ENCODE measurements at regions not wholly inside any gene's neighbourhood (a gene's known extent, or its start where the extent isn't known, plus 50 kb on each side); places are given as distances from the start of the nearest gene placed in this dataset.

DNA sequence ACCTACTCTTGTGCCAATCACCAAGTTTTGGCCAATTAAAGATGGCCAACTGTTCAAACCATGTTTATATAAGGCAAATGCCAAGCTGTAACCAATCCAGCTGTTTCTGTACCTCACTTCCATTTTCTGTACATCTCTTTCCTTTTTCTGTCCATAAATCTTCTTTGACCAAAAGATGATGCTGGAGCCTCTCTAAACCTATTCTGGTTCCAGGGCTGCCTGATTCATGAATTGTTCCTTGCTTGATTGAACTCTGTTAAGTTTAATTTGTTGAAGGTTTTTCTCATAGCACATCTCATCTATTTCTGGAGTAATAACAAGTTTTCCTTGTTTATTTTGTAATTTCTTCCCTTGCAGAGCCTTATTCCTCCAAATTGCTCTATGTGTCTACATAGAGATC is 115.3 kb upstream of the SMAD3 start:
- no peak for DNase-seq

DNA sequence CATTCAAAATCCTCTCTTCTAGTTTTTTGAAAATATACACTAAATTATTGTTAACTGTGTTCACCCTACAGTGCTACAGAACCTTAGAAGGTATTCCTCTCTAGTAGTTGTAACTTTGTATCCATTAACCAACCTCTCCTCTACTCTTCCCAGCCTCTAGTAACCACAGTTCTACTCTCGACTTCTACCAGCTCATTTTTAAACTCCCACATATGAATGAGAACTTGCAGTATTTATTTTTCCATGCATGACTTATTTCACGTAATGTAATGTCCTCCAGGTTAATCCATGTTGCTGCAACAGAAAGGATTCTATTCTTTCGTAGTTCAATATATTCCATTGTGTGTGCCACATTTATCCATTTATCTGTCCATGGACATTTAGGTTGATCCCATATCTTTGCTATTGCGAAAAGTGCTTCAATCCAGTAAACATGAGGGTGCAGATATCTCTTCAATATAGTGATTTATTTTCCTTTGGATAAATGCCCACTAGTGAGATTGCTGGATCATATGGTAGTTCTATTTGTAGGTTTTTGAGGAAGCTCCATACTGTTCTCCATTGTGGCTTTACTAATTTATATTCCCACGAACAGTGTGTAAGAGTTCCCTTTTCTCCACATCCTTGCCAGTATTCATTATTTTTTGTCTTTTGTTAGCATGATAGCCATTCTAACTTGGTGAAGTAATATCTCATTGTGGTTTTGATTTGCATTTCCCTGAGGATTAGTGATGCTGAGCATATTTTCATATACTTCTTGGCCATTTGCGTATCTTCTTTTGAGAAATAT is 113.7 kb upstream of the SMAD3 start:
- DNase-seq, result no peak

DNA sequence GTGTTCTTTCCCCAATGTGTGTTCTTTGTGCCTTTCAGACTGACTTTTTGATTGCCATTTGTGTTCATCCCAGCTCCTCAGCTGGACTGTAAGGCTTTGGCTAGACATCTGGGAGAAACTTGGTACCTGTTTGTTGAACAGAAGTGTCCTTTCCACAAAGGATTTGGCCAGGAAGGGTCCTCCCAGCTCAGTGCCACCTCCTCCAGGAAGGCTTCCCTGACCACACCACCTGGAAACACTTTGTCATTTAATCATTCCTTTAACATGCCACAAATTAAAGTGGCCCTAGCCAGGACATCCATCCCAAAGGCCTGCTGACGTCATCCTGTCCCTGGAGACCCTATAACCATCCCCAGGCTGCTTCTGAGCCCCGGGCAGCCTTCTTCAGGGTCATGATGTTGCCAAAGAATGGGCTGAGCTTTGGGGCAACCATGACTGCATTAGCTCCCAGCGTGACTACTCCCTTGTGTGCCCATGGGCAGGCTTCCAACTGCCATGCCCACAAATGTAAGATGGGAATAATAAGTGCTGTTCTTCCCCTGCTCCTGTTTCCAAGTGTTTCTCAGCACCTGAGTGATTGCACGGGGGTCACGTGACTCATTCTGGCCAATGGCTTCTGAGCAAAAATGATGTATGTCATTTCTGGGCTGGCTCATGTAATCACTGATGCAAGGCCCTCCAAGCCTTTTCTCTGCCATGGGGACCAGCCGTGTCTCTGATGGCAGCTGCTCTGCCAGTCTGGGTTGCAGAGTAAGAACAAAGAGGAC is 112.5 kb upstream of the SMAD3 start:
- DNase-seq, result no peak

DNA sequence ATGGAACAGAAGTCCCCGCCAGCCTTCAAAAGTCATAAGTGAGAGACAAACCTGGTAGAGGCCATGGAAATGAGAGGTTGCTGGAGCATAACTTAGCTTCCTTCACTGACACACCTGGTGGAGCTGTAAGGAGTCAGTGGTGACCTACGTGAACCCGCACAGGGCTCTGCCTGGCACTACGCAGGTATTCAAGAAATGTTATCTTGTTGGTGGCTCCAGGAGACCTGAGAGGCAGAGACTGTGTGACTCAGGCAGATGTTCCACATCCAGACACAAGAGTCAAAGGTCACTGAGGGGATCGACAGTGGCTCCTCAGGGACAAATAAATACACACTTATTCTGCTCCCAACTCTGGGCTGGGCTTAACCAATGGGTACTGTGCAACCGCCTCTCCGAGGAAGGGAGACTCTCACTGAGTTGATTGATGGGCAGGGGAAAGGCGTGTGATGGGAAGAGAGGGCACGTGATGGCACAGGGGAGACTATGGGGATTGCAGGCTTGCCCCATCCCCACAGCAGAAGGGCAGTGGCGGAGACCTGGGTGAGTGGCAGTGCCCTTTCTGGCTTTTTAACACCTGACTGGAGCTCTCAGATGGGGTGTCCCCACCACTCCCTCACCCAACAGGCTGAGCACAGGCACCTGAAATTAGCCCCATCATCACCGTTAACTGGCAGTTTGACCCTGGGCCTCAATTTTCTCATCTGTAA is 111.7 kb upstream of the SMAD3 start:
- no peak for DNase-seq

DNA sequence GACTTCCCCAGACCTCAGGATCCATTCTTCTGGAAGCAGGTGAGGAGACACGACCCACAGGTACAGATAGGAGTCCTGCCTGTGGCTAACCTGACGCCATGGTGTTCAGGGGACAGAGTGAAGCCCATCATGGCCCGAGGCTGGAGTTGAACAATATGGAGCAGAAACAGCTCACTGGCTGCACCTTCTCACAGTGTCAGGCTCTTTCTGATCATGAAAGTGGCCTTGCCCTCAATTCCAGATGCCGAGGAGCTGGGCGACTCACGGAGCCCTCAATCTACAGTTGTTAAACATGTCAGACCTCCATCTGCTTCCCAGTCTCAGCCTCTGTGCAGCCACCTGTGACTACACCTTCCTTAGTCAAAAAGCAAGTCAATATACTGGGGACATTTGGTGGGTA is 110.8 kb upstream of the SMAD3 start:
- DNase-seq, result no peak

DNA sequence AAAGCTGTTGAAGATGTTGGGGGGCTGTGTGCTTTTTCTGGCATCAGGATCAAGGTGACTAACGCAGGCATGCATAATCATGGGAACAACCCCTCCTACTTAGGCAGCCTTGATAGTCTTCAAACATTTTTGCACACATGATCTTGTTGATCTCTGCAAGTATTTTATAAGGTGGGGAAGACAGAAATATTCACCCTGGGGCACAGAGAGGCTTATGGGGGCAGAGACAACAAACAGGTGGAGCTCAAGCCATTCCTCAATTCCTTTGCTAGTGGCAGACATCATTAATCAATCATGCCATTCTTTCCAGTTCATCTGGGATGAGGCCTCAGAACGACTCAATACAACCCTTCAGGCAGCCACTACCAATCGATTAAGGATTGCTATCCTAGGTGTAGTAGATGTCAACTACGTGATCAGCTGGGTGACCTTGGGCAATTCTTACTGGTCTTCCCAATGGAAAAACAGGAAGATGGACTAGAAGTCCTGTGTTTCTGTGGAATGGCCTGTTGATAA is 110.3 kb upstream of the SMAD3 start:
- no peak for DNase-seq

DNA sequence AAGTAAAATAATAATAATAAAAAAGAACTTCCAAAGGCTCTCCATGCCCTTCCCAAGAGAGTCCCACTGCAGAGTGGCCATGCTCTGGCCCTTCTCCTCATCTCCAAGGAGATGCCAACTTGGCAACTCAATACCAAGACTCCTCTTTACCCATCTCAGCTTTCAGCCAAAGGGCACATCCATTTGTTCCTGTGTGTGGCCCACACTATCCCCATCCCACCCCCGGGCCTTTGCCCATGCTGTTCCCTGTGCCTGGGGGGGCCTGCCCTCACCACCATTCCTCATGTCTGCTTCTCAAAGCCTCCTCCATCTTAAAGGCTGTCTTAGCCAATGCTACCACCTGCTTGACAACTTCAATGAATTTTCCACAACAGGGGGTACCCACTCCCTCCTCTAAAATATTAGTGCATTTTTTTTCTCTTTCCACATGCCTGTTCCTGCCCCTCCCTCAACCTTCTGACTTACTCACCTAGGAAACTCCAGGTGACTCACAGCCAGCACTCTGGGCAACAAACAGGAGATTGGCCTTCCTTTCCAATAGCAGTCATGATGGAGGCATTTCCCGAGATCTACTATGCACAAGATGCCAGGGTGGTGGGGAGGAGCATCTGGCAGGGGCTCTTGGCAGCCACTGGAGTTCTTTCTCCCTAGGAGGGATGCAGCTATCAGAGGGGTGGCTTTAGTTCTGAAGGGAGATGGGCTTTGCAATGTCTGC is 109.4 kb upstream of the SMAD3 start:
- no peak for DNase-seq

DNA sequence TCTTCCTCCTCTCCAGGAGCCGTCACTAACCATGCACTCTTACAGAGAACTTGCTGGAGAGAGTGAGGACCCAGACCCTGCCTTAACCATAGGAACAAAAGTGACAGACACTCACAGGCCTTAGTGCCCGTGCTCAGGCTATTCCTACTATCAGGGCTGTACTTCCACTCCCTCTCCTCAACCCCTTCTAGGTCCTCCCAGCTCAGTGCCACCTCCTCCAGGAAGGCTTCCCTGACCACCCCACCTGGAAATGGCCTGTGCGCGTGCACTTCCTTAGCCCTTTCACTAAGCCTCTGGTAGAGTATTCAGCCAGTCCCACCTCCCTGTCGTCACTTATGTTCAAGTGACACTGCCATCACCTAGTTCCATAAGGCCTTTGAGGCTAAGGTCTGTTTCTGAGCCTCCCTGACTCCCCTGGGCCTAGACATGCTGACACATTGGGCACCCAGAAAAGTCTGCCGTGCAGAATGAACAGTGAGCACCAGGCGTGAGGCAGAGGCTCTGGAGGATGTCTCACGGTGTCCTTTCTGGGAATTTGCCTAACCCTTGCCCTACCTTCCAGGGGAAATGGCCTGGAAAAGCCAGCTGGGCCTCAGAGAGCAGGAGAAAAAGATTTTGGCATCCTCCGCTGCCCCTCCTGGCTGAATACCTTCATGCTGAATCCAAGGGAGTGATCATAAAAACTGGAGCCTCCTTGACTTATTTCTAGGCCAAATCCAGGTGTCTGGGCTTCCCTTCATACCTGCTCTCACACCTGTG is 108.6 kb upstream of the SMAD3 start:
- no peak for DNase-seq

DNA sequence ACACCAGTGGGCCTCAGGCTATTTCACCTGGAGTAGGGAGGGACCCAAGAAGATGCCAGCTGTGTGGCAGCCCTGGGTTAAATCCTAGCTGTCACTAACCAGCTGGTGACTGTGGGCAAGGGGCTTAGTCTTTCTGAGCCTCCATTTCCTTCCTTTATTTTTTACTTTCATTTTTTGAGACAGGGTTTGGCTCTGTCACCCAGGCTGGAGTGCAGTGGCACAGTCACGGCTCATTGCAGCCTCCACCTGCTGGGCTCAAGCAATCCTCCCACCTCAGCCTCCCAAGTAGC is 108.0 kb upstream of the SMAD3 start:
- DNase-seq, result no peak

DNA sequence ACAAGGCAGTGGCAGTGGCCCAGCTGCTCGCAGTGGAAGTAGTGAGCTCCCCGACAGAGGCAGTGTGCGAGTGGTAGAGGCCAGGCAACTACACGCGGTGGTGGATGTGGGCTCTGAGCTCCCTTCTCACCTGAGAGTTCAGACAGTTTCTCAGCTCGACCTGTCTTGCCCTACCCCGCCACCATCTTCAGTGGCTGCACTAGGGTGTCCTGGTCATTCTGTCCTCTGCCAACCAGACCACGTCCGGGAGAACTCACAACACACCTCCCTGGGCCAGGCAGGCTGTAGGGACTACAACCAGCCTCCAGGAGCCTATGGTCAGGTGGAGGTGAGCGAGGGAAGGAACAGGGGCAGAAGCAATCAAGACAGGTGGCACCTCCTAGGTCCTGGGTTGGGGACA is 106.3 kb upstream of the SMAD3 start:
- DNase-seq, result no peak

DNA sequence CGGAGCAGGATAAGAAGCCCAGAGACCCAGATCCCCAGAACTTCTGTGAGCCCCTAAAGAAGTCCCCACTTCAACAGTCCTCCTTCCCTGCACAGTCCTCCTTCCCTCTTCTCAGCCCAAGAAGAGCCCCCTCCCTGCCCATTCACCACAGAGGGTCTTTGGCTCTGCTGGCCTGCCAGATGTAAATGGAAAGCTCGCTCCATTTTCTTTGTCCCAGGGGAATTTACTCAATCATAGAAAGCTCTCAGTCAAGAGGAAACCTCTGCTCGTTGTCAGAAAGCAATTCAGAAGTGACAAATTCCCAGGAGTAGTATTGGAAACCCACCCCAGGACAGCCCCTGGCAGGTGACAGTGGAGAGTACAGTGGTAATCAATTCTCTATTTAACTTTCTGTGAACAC is 105.5 kb upstream of the SMAD3 start:
- DNase-seq, result no peak

DNA sequence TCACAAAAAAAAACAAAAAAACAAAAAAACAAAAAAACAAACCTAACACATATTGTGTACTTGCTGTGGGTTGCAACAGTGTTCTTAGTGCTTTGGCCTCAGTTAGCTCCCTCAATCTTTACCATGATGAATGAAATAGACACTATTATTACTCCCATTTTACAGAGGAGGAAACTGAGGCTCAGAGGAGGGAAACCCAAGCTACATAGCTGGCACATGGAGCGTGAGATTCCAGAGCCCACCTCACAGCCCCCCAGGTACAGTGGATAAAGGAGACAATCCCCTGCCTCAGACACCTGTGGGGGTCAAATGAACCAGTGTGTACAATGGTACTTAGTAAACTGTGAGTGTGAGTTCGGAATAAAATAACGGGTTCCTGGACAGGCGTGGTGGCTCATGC is 104.9 kb upstream of the SMAD3 start:
- no peak for DNase-seq

DNA sequence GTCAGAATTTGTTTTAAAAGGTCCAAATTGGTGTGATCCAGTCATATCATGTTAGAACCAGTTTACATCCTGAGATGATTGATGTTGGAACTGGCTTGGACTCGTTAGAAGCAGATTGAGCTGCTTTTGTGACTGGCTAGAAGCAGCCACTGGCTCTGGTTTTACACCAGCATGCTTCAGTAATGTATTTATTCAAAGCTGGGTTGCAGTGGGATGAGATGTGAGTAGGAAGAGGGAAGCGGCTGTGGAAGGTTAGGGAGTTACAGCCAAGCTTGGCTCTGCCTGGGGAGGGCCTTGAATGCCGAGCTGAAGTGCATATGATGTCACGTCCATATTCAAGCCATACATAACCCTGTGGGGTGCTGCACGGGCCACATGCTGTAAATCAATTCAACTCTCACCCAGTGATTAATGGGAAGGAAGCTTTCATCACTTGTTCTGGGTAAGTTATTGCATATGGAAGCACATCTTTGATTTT is 104.0 kb upstream of the SMAD3 start:
- DNase-seq, result no peak

DNA sequence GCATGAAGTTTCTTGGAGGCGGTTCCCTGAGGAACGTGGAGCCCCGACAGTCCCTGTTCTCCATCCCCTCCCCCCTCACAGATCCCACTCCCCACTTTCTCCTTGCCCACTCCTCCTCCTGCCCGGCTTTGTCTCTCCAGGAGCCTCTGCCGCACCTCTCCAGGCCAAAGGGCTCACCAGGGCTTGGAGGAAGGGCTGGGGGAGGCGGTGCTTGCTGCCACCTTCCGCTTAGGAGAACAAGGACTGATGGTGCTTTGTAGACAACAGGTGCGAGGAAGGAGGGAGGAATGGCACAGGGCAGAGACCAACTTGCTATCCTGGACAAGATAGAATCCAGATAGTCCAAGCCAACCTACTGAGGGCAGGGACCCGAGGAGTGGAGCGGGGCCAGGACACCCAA is 103.5 kb upstream of the SMAD3 start:
- DNase-seq, result no peak

DNA sequence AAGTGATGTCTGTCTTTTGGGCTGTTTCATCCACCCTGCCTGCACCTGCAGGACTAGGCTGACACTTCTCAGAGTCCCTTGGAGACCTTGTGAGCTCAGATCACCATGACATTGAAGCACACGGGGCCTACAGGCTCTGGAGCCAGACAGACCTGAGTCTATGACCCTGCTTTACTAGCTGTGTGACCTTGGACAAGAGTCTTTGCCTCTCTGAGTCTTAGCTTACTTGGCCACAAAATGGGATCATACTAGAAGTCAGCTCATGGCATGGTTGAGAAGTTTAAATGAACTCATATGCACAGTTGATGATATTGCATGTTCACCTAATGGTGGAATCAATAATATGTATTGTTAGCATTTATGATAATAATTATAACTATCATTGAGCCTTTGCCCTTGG is 102.9 kb upstream of the SMAD3 start:
- DNase-seq, result no peak

DNA sequence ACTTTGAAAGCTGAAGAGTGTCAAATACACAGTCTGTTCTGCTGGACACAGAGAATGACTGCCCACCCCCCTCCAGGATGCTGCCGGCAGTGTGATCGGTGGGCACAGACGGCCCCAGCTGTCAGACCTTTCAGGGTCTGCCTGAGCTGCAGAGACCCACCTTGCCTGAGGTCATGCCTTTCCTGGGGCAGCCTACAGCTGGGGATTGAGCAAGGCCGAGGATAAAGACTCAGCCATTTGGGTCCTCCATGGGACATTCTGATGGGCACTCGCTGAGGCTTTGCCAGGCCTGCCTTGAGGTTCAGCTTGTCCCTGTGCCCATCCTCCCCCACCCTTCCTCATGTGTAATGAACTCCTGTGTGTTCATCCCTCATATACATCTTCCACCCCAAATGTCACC is 102.3 kb upstream of the SMAD3 start:
- DNase-seq, result no peak

DNA sequence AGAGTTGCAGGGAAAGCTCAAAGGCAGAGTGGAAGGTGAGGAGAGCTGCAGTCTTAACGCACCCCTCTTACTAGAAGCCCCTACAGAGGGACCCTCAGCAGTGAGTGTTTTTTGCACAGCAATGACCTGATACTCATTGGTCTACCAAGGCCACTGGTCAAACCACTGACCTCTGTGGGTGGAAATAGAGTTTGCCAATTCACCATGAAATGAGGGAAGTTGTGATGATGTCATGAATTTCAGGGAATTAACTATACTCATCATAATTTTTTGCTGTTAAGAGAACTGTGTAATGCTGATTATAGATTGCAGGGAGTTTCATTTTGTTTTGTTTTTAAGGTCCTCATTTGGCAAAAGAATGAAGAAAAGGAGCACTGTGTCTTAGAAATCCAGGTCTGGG is 101.7 kb upstream of the SMAD3 start:
- DNase-seq, result no peak

DNA sequence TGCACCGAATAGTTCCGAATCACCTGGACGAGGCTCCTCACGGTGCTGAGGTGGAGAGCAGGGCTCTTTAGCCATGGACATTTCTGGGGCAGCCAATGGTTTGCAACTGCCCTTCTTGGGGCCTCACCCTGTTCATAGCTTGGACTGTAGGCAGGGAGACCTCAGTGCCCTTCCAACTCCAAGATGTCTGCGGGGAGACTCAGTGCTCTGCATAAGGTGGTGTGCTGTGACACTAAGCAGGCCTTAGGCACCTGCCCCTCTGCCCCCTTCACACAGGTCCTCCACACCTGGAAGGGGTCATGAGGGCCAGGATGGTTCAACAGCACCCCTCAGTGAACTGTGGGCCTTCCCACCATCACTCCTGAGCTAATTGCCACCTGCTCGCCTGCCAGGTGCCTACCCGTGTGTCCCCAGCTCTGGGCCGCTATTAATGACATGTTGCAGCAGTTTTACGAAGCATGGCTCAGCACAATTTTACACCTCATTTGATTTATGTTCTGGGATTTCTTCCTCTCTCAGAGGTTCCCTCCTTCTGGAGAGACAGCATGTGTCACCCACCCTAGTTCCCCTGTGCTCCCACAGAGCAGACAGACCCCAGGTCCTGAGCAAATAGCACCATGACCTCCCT is 101.2 kb upstream of the SMAD3 start:
- DNase-seq, result no peak

DNA sequence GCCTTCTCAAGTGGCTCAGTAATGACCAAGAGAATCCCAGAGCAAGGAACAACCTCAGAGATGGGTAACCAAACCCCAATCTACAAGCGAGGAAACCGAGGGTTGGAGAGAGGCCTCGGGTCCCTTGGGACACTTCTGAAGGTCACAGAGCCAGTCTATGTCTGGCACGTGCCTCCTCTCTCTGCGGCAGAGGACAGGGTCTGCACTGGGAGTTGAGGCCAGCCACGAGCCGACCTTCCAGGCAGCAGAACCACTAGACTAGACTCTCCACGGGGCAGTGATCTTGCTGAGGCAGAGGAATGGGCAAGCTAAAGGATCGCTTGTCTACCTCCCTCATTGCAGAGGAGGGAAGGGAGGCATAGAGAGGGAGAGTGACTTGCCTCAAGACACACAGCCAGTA is 100.6 kb upstream of the SMAD3 start:
- DNase-seq, result no peak

DNA sequence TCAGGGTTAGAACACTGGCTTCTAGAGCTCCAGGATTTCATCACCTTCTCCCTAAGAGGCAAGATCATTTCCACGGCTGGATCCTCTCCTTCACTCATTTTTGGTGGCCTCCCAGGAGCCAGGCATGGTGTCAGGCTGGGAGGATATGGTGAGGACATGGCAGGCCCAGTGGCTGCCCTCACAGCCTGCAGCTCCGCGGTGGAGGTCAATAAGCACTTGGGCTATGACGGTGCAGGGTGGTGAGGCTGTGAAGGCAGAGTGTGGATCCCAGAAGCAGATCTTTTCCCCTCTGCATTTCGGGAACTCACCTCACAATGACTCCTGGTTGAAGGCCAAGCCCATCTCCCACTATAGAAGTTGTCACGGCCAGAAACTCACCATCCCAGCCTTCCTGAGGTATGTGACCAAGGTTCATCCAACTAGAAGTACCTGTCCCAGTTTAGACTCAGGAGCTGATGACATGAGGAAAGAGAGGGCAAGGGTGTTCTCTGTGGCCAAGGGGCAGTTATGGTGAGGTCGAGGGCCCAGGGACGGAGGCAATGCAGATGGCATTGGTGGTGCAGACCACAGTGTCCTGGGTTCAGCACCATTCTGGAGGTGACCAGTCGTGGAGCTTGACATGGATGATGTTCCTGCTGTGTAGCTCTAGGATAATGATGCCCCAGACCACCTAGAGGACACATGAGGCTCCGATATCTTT is 100.1 kb upstream of the SMAD3 start:
- no peak for DNase-seq

DNA sequence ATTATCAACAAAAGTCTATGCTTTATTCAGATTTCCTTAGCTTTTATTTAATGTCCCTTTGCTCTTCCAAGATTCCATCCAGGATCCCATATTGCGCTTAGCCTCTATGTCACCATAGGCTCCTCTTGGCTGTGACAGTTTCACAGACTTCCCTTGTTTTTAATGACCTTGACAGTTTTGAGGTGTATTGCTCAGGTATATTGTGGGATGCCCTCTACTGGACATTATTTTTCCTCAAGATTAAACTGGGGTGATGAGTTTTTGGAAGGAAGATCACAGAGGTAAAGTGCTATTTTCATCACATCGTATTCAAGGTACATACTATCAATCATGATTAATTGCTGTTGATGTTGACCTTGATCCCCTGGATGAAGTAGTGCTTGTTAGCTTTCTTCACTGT is 99.1 kb upstream of the SMAD3 start:
- no peak for DNase-seq

All from effector CD4-positive, alpha-beta T cell (primary cell).